ENCODE measurements at regions not wholly inside any gene's neighbourhood (a gene's known extent, or its start where the extent isn't known, plus 50 kb on each side); places are given as distances from the start of the nearest gene placed in this dataset.

GRCh38 chr2:241942416-241943208, 73.1 kb downstream of the RTP5 start:
- no peak for DNase-seq (ENCODE audit: low read depth in 2 of 3, low spot score in 2 of 3)

- no peak for DNase-seq (ENCODE audit: low read depth in 2 of 3, low spot score in 2 of 3)
These were observed 73.8 kb downstream of the RTP5 start for GRCh38 chr2:241943209-241943850.

- no peak for DNase-seq (ENCODE audit: low read depth in 2 of 3, low spot score in 2 of 3)
These were observed 74.5 kb downstream of the RTP5 start for GRCh38 chr2:241943961-241944575.

- no peak for DNase-seq (ENCODE audit: low read depth in 2 of 3, low spot score in 2 of 3)
These were observed 75.3 kb downstream of the RTP5 start for GRCh38 chr2:241944821-241945220.

- DNase-seq (ENCODE audit: low read depth in 2 of 3, low spot score in 2 of 3), result no peak
These were observed 75.8 kb downstream of the RTP5 start for GRCh38 chr2:241945311-241945710.

- DNase-seq (ENCODE audit: low read depth in 2 of 3, low spot score in 2 of 3), result no peak
These were observed 76.3 kb downstream of the RTP5 start for GRCh38 chr2:241945803-241946202.

GRCh38 chr2:241946306-241947003, 76.9 kb downstream of the RTP5 start:
- DNase-seq (ENCODE audit: low read depth in 2 of 3, low spot score in 2 of 3), result no peak

- no peak for DNase-seq (ENCODE audit: low read depth in 2 of 3, low spot score in 2 of 3)
These were observed 77.4 kb downstream of the RTP5 start for GRCh38 chr2:241947004-241947350.

GRCh38 chr2:241947401-241947800, 77.9 kb downstream of the RTP5 start:
- DNase-seq (ENCODE audit: low read depth in 2 of 3, low spot score in 2 of 3), result no peak

- no peak for DNase-seq (ENCODE audit: low read depth in 2 of 3, low spot score in 2 of 3)
These were observed 78.3 kb downstream of the RTP5 start for GRCh38 chr2:241947876-241948275.

- DNase-seq (ENCODE audit: low read depth in 2 of 3, low spot score in 2 of 3), result no peak
These were observed 78.9 kb downstream of the RTP5 start for GRCh38 chr2:241948299-241948897.

GRCh38 chr2:241948901-241949735, 79.6 kb downstream of the RTP5 start:
- DNase-seq (ENCODE audit: low read depth in 2 of 3, low spot score in 2 of 3), result no peak

- no peak for DNase-seq (ENCODE audit: low read depth in 2 of 3, low spot score in 2 of 3)
These were observed 80.3 kb downstream of the RTP5 start for GRCh38 chr2:241949736-241950412.

GRCh38 chr2:241950413-241951315, 81.1 kb downstream of the RTP5 start:
- DNase-seq (ENCODE audit: low read depth in 2 of 3, low spot score in 2 of 3), result peak; percentile 23 to 31 (median 25)

- no peak for DNase-seq (ENCODE audit: low read depth in 2 of 3, low spot score in 2 of 3)
These were observed 81.8 kb downstream of the RTP5 start for GRCh38 chr2:241951316-241951700.

GRCh38 chr2:241951920-241952319, 82.4 kb downstream of the RTP5 start:
- no peak for DNase-seq (ENCODE audit: low read depth in 2 of 3, low spot score in 2 of 3)

- DNase-seq (ENCODE audit: low read depth in 2 of 3, low spot score in 2 of 3), result no peak
These were observed 83.3 kb downstream of the RTP5 start for GRCh38 chr2:241952816-241953215.

GRCh38 chr2:241953324-241953928, 83.9 kb downstream of the RTP5 start:
- DNase-seq (ENCODE audit: low read depth in 2 of 3, low spot score in 2 of 3), result no peak

Data from activated CD8-positive, alpha-beta memory T cell treated with anti-CD3 and anti-CD28 coated beads for 48 hours (primary cell).